ENCODE measurements at regions not wholly inside any gene's neighbourhood (a gene's known extent, or its start where the extent isn't known, plus 50 kb on each side); places are given as distances from the start of the nearest gene placed in this dataset.

GRCh38 chr1:187236676-187237075 is 407.9 kb downstream of the PLA2G4A start:
- DNase-seq (ENCODE audit: low spot score), result no peak

GRCh38 chr1:187237542-187237941 is 408.8 kb downstream of the PLA2G4A start:
- no peak for DNase-seq (ENCODE audit: low spot score)

- DNase-seq (ENCODE audit: low spot score), result no peak
These were observed 413.2 kb downstream of the PLA2G4A start for GRCh38 chr1:187241971-187242370.

GRCh38 chr1:187244623-187245022 is 415.9 kb downstream of the PLA2G4A start:
- no peak for DNase-seq (ENCODE audit: low spot score)

GRCh38 chr1:187245201-187245600 is 416.5 kb downstream of the PLA2G4A start:
- no peak for DNase-seq (ENCODE audit: low spot score)

GRCh38 chr1:187249196-187249595 is 420.4 kb downstream of the PLA2G4A start:
- DNase-seq (ENCODE audit: low spot score), result no peak

GRCh38 chr1:187252923-187253322 is 424.2 kb downstream of the PLA2G4A start:
- no peak for DNase-seq (ENCODE audit: low spot score)

- no peak for DNase-seq (ENCODE audit: low spot score)
These were observed 428.7 kb downstream of the PLA2G4A start for GRCh38 chr1:187257476-187257875.

- DNase-seq (ENCODE audit: low spot score), result peak; percentile 45
These were observed 432.9 kb downstream of the PLA2G4A start for GRCh38 chr1:187261637-187262036.

- DNase-seq (ENCODE audit: low spot score), result no peak
These were observed 434.0 kb downstream of the PLA2G4A start for GRCh38 chr1:187262731-187263130.

GRCh38 chr1:187264995-187265602 is 436.4 kb downstream of the PLA2G4A start:
- DNase-seq (ENCODE audit: low spot score), result peak; percentile 69

GRCh38 chr1:187266051-187266450 is 437.3 kb downstream of the PLA2G4A start:
- DNase-seq (ENCODE audit: low spot score), result no peak

- DNase-seq (ENCODE audit: low spot score), result no peak
These were observed 439.1 kb downstream of the PLA2G4A start for GRCh38 chr1:187267827-187268226.

- no peak for DNase-seq (ENCODE audit: low spot score)
These were observed 441.5 kb downstream of the PLA2G4A start for GRCh38 chr1:187270256-187270655.

GRCh38 chr1:187275346-187275745 is 446.6 kb downstream of the PLA2G4A start:
- DNase-seq (ENCODE audit: low spot score), result no peak

GRCh38 chr1:187275985-187276575 is 447.3 kb downstream of the PLA2G4A start:
- DNase-seq (ENCODE audit: low spot score), result no peak

GRCh38 chr1:187276677-187277076 is 447.9 kb downstream of the PLA2G4A start:
- DNase-seq (ENCODE audit: low spot score), result no peak

- DNase-seq (ENCODE audit: low spot score), result no peak
These were observed 451.3 kb downstream of the PLA2G4A start for GRCh38 chr1:187280031-187280430.

GRCh38 chr1:187281085-187281484 is 452.3 kb downstream of the PLA2G4A start:
- no peak for DNase-seq (ENCODE audit: low spot score)

- no peak for DNase-seq (ENCODE audit: low spot score)
These were observed 455.2 kb downstream of the PLA2G4A start for GRCh38 chr1:187283984-187284383.

GRCh38 chr1:187294421-187295201 is 465.9 kb downstream of the PLA2G4A start:
- DNase-seq (ENCODE audit: low spot score), result no peak

- peak; percentile 16 for DNase-seq (ENCODE audit: low spot score)
These were observed 471.3 kb downstream of the PLA2G4A start for GRCh38 chr1:187300081-187300480.

GRCh38 chr1:187306710-187307415 is 478.1 kb downstream of the PLA2G4A start:
- no peak for DNase-seq (ENCODE audit: low spot score)
